HG03432 (cell line): ENCODE measurements at regions not wholly inside any gene's neighbourhood (a gene's known extent, or its start where the extent isn't known, plus 50 kb on each side); places are given as distances from the start of the nearest gene placed in this dataset.

Experiments used
- ATAC-seq: cut with Tn5 transposase; IDR thresholded peaks from one replicate; pipeline ENCODE4 v1.9.1; 2021; ENCODE audit warnings: mild to moderate bottlenecking, moderate library complexity; ENCODE audit not compliant: unreplicated experiment

- ATAC-seq: no peak
These were observed 817.6 kb upstream of the NR2F2 start for GRCh38 chr15:95512906-95513305.

- ATAC-seq: no peak
These were observed 810.6 kb upstream of the NR2F2 start for GRCh38 chr15:95519887-95520286.

- peak; percentile 40 for ATAC-seq
These were observed 810.0 kb upstream of the NR2F2 start for GRCh38 chr15:95520511-95520910.

GRCh38 chr15:95520922-95521321, 809.6 kb upstream of the NR2F2 start:
- ATAC-seq: no peak

GRCh38 chr15:95522533-95522932, 808.0 kb upstream of the NR2F2 start:
- no peak for ATAC-seq

- no peak for ATAC-seq
These were observed 801.6 kb upstream of the NR2F2 start for GRCh38 chr15:95528920-95529319.

GRCh38 chr15:95536638-95537037, 793.9 kb upstream of the NR2F2 start:
- ATAC-seq: no peak

GRCh38 chr15:95538693-95539092, 791.8 kb upstream of the NR2F2 start:
- no peak for ATAC-seq

- ATAC-seq: no peak
These were observed 789.2 kb upstream of the NR2F2 start for GRCh38 chr15:95541301-95541700.

- ATAC-seq: no peak
These were observed 781.2 kb upstream of the NR2F2 start for GRCh38 chr15:95549168-95549738.

- ATAC-seq: no peak
These were observed 779.8 kb upstream of the NR2F2 start for GRCh38 chr15:95550702-95551101.

GRCh38 chr15:95556225-95556624, 774.3 kb upstream of the NR2F2 start:
- no peak for ATAC-seq

GRCh38 chr15:95556866-95557225, 773.7 kb upstream of the NR2F2 start:
- ATAC-seq: no peak

- ATAC-seq: peak; percentile 64
These were observed 773.1 kb upstream of the NR2F2 start for GRCh38 chr15:95557226-95558046.

- ATAC-seq: no peak
These were observed 772.4 kb upstream of the NR2F2 start for GRCh38 chr15:95558131-95558530.

- no peak for ATAC-seq
These were observed 771.6 kb upstream of the NR2F2 start for GRCh38 chr15:95558916-95559315.

GRCh38 chr15:95559875-95560394, 770.6 kb upstream of the NR2F2 start:
- ATAC-seq: no peak

GRCh38 chr15:95561463-95561862, 769.0 kb upstream of the NR2F2 start:
- no peak for ATAC-seq

- no peak for ATAC-seq
These were observed 766.9 kb upstream of the NR2F2 start for GRCh38 chr15:95563634-95564033.

GRCh38 chr15:95565016-95565600, 765.4 kb upstream of the NR2F2 start:
- no peak for ATAC-seq

- ATAC-seq: no peak
These were observed 764.8 kb upstream of the NR2F2 start for GRCh38 chr15:95565690-95566089.

GRCh38 chr15:95567686-95568085, 762.8 kb upstream of the NR2F2 start:
- no peak for ATAC-seq
